Activated B cell treated with CpG ODN at 0.5 μM for 24 hours (primary cell): ENCODE measurements at regions not wholly inside any gene's neighbourhood (a gene's known extent, or its start where the extent isn't known, plus 50 kb on each side); places are given as distances from the start of the nearest gene placed in this dataset.

ENCODE experiments used
- ATAC-seq: fragments of 200-7000 bp; cut with Tn5 transposase; one replicate; pipeline ENCODE4 v1.10.0; 2021; ENCODE audit warnings: low read depth, mild to moderate bottlenecking, moderate library complexity
- CTCF ChIA-PET: fragments of 350-600 bp; sonication (Branson Sonifier 250); formaldehyde crosslinking; loops from one replicate; lab custom pipeline; 2021; ENCODE audit warnings: antibody characterized with exemption; lab: Charles Lee
- POLR2A ChIA-PET: fragments of 350-600 bp; sonication (Branson Sonifier 250); formaldehyde crosslinking; loops from one replicate; lab custom pipeline; 2021; ENCODE audit warnings: antibody characterized with exemption; lab: Charles Lee
- DNase-seq: peaks from one replicate; pipeline ENCODE4 v3.0.0; 2022
- H3K27ac Mint-ChIP-seq: one replicate; pipeline ENCODE4 v1.8.0; 2020; ENCODE audit warnings: mixed read lengths
- H3K27me3 Mint-ChIP-seq: one replicate; pipeline ENCODE4 v1.8.0; 2021; ENCODE audit warnings: mixed read lengths
- H3K36me3 Mint-ChIP-seq: one replicate; pipeline ENCODE4 v1.8.0; 2021; ENCODE audit warnings: low read depth, mixed read lengths
- H3K4me1 Mint-ChIP-seq: one replicate; pipeline ENCODE4 v1.8.0; 2021; ENCODE audit warnings: mixed read lengths
- H3K4me3 Mint-ChIP-seq: one replicate; pipeline ENCODE4 v1.8.0; 2020; ENCODE audit warnings: mild to moderate bottlenecking, mixed read lengths
- H3K9me3 Mint-ChIP-seq: one replicate; pipeline ENCODE4 v1.8.0; 2020; ENCODE audit warnings: mixed read lengths
- CTCF ChIP-seq: fragments of 200-600 bp; IDR thresholded peaks from one replicate; pipeline ENCODE4 v1.8.0; 2022; ENCODE audit warnings: antibody characterized with exemption, mild to moderate bottlenecking
- intact Hi-C: fragments of 100-400 bp; cut with micrococcal nuclease; formaldehyde crosslinking; loops from one replicate; pipeline ENCODE4 v1.15.1; 2024

GRCh38 chr6:71072508-71072907 lies 115.6 kb upstream of the B3GAT2 start:
- intact Hi-C loops, result no loop called here
- CTCF ChIA-PET, result no interaction called here
- no peak overlapping the region for H3K4me3 Mint-ChIP-seq

GRCh38 chr6:71077655-71078054 lies 120.8 kb upstream of the B3GAT2 start:
- ChIA-PET POLR2A (no interaction called here), CTCF (no interaction called here)
- TF ChIP-seq CTCF, result no peak
- Mint-ChIP-seq H3K27me3 (peaks cover 6% of the 10 kb centered on the region), H3K4me3 (no peak overlapping the region), H3K4me1 (no peaks in the 10 kb centered on the region), H3K9me3 (peaks cover 15% of the 10 kb centered on the region), H3K27ac (no peak overlapping the region), H3K36me3 (no peaks in the 10 kb centered on the region)
- intact Hi-C loops, result no loop called here
- DNase-seq (no peak), ATAC-seq (no peak)

More at GRCh38 chr6:71072508-71072907, 115.6 kb upstream of the B3GAT2 start:
- Mint-ChIP-seq H3K27me3 (peaks cover 4% of the 10 kb centered on the region), H3K36me3 (no peaks in the 10 kb centered on the region), H3K9me3 (peaks cover 4% of the 10 kb centered on the region), H3K4me1 (no peaks in the 10 kb centered on the region), H3K27ac (no peak overlapping the region)
- DNase-seq, result no peak
- ATAC-seq, result no peak
- POLR2A ChIA-PET, result no interaction called here
- TF ChIP-seq CTCF, result no peak

- Mint-ChIP-seq H3K36me3 (no peaks in the 10 kb centered on the region), H3K27me3 (peaks cover 5% of the 10 kb centered on the region), H3K4me1 (no peaks in the 10 kb centered on the region), H3K27ac (no peak overlapping the region), H3K4me3 (no peak overlapping the region), H3K9me3 (peaks cover 15% of the 10 kb centered on the region)
- intact Hi-C loops, result no loop called here
- ATAC-seq (no peak), DNase-seq (no peak)
- no peak for TF ChIP-seq CTCF
- CTCF ChIA-PET, result no interaction called here
- POLR2A ChIA-PET, result no interaction called here
Measured at GRCh38 chr6:71079677-71080076, 122.8 kb upstream of the B3GAT2 start.

- Mint-ChIP-seq H3K36me3 (no peaks in the 10 kb centered on the region), H3K4me1 (no peaks in the 10 kb centered on the region), H3K4me3 (no peak overlapping the region), H3K27me3 (peaks cover 5% of the 10 kb centered on the region), H3K9me3 (peaks cover 15% of the 10 kb centered on the region), H3K27ac (no peak overlapping the region)
- no peak for TF ChIP-seq CTCF
- CTCF ChIA-PET, result no interaction called here
- no peak for DNase-seq
- no peak for ATAC-seq
- intact Hi-C loops, result no loop called here
- POLR2A ChIA-PET, result no interaction called here
Measured at GRCh38 chr6:71080133-71080532, 123.3 kb upstream of the B3GAT2 start.

- no peaks in the 10 kb centered on the region for H3K36me3 Mint-ChIP-seq
- no peak for TF ChIP-seq CTCF
- ChIA-PET POLR2A (no interaction called here), CTCF (no interaction called here)
- H3K27ac Mint-ChIP-seq, result no peak overlapping the region
- no peak overlapping the region for H3K4me3 Mint-ChIP-seq
- intact Hi-C loops, result no loop called here
- no peak for DNase-seq
- H3K27me3 Mint-ChIP-seq, result peaks cover 5% of the 10 kb centered on the region
- no peaks in the 10 kb centered on the region for H3K4me1 Mint-ChIP-seq
- no peak for ATAC-seq
- H3K9me3 Mint-ChIP-seq, result peaks cover 15% of the 10 kb centered on the region
Measured at GRCh38 chr6:71080826-71081225, 124.0 kb upstream of the B3GAT2 start.
